SIG-M5 treated with dmso at 0.1 percent for 504 hours (cell line): ENCODE measurements at regions not wholly inside any gene's neighbourhood (a gene's known extent, or its start where the extent isn't known, plus 50 kb on each side); places are given as distances from the start of the nearest gene placed in this dataset.
"Not testable (repeated sequence)": the region's sequence is repeated elsewhere in the genome, so short reads cannot be mapped to it uniquely, and the experiment has no call there.

Source experiments
- DNase-seq: peaks from one replicate; lab custom pipeline; 2025; ENCODE audit not compliant: unreplicated experiment; lab: John Stamatoyannopoulos, UW

DNA sequence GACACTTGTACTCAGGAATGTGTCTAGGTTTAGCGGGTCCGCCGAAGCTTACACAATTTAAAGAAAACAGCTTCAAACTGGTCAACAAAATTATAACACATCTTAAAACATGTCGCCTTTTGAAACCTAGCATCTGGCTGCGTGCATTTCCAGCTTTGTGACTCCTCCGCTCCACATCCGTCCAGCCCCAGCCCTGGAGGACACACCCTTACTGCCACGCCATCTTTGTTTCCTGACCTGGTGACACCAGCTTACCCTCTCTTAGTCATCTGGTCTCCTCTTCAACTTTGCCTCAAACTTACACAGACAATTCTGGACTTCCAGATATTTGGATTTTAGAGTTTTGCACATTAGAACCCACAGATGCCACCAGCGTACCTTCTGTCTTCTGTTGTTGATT lies 198.7 kb upstream of the VSTM2A start:
- no peak for DNase-seq

DNA sequence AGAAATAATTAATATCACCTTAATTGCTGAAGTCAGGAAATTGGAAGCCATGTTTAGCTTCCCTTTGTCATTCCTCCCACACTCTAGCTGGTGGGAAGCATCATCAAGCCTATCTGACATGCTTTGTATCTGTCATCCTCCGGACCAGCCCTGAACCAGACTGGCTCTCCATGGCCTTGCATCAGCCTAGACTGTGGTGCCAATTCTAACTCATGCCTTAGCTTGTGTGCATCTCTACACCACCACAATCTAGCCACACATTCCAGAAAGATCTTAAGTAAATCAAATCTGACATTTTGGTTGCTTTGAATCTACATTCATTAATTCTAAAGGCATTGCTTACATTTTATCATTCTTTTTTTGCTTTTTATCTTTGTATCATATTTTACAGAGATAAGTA lies 196.4 kb upstream of the VSTM2A start:
- no peak for DNase-seq

DNA sequence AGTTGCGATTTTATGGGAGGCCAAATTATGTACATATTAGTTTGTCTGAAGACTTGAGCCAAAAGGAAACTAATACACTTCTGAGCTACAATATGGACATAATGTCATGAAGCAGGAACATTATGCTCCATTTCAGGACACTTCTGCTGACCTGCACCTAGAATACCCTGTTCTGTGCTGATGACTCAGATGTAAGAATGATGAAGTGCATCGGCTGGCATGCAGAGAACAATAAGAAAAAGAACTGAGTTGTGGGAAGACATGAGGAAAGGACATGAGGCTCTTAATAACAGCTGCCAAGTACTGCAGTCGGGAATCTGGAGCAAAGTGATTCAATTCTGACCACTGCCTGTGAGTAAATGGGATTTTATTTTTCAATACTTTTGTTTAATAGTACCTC lies 192.9 kb upstream of the VSTM2A start:
- DNase-seq: no peak

DNA sequence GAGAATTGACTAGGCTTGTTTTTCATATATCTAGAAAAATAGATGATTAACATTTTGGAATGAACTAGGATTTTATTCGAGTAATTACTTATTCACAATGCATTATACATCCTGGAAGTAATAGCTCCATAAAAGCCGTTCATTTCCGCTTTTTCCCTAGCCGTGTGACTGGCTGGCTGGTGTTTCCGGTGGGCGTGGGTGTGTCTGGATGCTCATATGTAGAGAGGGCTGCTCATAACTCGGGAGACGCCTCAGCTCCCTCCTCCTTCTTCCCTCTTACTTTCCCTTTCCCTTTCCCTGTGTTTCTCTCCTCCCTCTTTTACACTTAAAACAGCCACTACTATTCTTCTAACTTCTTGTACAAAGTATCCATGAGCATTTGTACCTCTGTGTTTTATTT lies 187.7 kb upstream of the VSTM2A start:
- DNase-seq: no peak

DNA sequence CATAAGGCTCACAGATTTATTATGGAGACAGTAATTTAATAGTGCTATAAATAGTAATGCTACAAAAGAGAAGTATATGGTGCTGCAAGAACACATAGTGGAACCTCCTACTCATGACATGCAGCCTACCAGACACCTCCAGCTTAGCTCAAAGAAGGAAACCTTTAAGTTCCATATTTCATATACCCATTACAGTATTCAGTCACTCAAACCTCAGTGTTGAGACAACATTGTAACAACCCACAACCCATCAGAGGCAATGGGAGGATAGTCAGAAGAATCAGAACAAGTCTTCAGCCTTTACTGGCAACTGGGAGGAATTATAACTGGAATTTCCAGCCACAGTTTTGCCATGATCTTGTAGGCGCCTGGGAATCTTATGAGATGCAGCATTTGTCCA lies 186.3 kb upstream of the VSTM2A start:
- no peak for DNase-seq

DNA sequence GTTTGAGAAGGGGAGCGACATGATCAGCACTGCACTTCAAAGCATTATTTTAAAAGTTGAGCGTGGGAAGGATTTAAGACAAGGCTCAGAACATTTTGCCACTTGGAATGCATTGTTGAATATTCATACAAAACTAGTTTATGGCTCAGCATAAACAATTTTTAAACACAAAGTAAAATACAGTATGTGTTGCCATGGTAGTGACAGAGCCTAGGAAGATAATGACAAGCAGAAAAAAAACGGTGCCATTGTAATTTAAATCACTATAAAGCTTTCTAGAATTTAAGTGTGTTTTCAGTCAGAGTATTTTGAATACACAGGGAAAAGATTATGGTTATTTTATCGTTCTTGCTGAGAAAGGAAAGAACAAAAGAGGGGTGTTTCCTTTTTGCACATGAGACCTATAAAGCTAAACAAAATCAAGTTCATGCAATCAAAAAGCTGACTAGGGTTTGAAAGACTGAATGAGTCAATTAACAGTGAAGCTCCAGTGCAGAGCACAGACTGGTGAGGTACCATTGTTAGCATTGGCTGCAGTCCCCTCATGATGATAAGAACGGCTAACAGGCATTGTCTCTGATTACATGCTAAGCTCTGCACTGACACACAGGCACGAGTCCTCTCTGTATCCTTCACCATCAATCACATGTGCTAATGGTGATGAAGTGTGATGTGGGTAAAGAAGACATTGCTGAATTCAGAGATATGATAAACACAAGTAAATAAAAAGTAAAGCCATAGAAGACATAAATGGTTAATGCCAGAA lies 181.9 kb upstream of the VSTM2A start:
- DNase-seq: no peak

DNA sequence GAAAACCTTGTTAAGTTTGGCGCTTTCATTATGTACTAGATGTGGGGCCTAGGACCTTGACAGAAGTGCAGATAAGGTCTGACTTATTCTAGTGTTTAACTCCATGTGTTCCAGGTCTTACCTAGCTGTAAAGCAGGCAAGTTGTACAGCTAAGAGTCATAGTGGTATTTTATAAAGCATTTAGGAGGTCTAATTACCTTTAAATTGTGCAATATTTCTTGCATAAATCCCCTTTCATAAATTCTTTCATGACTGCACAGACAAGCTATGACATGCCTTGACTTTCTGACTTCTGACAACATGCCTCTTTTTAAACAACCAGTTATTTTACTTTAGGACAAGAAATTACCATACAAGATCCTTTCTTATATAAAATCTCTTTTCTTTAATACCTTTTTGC lies 151.6 kb upstream of the VSTM2A start:
- no peak for DNase-seq

DNA sequence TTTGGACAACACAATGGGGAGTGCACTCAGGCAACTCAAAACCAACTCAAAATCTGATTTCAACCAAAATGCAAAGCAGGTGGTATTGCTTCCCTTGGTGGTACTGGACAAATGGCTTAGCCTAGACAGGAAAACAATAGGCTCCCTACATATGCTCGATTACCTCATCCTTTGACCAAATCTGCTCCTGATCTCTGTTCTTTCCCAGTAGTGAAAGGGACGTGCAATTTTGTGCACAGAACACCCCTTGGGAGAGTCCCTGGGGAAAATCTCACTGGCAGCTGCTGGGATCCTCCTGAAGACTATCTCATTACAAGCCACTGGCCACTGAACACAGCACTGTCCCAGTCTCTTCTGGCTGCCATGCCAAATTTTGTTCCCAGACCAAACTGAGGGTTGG lies 149.2 kb upstream of the VSTM2A start:
- no peak for DNase-seq

DNA sequence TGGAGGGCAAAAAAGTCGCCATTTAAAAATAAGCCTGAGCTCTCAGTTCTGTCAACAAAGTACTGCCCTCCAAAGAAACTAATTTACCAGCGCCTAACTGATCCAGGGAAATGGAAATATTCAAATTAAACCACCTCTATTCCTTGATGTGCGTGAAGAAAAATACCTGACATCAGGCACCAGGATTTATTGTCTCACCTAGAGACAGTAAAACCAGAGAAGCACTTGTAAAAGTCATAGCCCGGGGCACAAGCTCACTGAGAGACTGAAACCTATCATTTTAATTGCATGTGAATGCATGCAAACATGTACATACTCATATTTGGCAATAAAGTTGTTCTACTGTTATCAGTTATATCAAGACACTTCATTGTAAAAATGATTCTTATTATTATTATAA lies 147.3 kb upstream of the VSTM2A start:
- DNase-seq: no peak

DNA sequence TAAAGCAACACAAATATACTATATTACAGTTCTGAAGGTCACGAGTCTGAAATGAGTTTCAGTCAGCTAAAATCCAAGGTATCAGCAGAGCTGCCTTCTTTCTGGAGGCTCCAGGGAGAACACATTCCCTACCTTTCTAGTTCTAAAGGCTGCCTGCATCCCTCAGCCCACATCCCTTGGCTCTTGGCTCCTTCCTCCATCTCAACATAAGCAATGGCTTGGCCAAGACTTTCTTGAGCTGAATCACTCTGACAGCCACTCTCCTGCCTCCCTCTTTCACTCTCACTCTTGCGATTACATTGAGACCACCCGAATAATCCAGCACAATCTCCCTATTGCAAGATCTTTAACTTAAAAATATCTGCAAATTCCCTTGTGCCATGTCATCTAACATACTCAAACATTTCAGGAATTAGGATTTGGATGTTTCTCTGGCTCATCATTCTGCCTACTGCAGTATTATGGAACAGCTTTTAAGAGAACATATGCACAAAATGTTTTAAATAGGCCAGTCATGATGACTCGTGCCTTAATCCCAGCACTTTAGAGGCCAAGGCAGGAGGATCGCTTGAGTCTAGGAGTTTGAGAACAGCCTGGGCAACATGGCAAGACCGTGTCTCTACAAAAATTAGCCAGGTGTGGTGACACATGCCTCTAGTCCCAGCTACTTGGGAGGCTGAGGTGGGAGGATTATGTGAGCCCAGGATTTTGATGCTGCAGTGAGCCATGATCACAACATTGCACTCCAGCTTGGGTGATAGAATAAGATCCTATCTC lies 144.2 kb upstream of the VSTM2A start:
- no peak for DNase-seq

DNA sequence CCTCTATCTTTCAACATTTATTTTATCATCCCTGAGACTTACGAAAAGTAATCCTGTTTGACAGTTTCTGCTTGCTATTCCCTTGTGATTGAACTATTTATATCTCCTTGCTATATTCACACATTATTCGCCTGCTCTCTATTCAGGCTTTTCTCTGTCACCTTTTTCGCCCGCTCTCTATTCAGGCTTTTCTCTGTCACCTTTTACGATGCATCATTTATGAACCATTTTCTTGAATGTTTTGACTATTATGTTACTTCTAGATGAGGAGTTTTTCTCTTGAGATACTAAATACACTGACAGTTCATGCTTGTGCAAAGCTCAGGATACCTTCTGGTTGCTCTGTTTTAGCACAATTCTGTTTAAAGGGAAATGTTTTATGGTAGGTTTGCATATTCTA lies 143.3 kb upstream of the VSTM2A start:
- DNase-seq: no peak

DNA sequence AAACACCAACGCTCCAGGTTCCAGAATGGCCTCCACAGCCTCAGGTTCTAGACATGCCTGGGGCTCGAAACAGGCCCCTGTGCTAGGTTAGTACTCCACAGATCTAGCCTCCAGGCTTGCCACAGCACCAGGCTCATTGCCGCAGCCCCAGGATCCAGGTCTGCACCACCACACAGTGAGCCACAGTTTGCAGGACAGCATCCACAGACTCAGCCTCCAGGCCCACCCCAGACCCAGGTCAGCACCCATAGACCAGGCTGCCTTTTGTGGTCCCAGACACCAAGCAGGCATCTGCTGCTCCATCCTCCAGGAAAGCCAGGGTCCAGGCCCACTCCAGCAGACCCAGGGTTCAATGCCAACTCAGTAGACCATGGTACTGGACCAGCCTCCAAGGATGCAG lies 132.3 kb upstream of the VSTM2A start:
- DNase-seq: no peak

DNA sequence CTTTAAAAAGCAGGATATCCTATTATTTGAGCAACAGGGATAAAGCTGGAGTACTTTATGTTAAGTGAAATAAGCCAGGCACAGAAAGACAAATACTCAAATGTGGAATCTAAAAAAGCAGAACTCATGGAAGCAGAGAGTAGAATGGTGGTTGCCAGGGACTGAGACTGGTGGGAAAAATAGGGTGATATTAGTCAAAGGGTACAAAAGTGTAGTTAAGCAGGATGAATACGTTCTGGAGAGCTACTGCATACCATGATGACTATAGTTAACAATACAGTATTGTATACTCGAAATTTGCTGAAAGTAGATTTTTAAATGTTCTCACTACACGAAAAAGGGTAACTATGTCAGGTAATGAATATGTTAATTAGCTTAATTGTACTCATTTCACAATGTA lies 125.5 kb upstream of the VSTM2A start:
- no peak for DNase-seq

DNA sequence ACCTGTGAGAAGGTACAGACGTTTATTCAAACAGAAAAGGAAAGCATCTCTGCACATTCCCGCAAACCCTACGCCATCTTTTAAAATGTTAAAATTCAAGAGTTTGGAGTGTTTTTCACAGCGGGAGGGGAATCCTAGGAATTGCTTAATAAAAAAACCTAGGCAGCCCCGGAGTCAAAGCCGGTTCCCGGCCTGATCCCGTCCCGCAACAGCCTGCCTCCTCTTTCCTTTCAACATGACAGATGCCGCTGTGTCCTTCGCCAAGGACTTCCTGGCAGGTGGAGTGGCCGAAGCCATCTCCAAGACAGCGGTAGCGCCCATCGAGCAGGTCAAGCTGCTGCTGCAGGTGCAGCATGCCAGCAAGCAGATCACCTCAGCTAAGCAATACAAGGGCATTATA lies 123.0 kb upstream of the VSTM2A start:
- DNase-seq: no peak

DNA sequence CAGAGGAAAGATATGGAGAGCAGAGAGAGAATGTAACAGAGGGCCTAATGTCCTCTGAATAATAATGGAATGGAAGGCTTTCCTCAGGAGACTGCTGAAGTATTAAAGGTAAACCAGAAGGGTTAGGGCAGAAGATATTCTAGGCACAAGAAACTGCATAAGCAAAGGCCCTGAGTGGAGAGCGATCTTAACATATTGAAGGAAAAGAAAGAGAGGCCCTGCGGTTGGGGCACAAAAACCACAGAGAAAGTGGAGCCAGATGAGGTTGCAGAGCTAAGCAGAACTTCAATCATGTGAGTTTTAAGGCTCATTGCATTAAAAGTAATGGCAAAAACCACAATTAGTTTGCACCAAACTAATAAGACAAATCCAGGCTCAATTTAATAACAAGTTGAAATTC lies 115.8 kb upstream of the VSTM2A start:
- DNase-seq: no peak

DNA sequence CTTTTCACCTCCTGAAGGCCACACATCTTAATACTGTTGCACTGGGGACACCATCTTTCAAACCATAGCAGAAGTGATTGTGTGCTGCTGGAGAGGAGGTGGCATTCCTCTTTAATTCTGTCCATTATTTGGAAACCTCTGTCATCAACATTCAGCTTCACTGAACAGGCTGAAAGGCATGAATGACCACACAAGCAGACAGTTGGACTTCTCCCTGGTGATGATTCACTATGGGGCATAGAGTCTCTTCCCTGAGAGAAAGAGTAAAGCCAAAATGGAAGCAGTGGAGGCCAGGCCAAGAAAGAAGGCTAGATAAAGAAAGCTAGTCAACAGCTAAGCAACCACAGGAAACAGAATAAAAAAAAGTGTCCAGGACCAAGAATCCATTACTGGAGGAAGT lies 113.1 kb upstream of the VSTM2A start:
- no peak for DNase-seq

DNA sequence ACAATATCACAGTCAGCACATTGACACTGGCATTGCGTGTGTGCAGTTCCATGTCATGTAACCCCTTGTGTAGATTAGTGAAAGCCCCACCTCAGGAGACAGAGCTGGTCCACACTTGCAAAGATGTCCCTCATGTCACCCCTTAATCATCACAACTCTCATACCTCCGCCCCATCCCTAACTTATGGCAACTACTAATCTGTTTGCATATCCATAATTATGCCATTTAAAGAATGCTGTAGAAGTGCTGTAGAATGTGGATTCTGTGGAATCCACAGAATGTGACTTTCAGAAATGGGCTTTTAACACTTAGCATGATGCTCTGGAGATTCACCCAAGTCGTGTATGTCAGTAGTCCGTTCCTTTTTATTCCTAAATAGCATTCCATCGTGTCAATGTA lies 102.8 kb upstream of the VSTM2A start:
- no peak for DNase-seq

DNA sequence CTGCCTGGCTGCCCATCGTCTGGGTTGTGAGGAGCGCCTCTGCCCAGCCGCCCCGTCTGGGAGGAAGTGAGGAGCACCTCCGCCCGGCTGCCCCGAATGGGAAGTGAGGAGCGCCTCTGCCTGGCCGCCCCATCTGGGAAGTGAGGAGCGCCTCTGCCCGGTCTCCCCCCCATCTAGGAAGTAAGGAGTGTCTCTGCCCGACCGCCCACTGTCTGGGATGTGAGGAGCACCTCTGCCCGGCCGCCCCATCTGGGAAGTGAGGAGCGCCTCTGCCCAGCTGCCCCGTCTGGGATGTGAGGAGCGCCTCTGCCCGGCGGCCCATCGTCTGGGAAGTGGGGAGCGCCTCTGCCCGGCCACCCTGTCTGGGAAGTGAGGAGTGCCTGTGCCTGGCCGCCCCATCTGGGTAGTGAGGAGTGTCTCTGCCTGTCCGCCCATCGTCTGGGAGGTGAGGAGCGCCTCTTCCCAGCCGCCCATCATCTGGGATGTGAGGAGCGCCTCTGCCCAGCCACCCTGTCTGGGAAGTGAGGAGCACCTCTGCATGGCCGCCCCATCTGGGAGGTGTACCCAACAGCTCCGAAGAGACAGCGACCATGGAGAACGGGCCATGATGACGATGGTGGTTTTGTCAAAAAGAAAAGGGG lies 98.0 kb upstream of the VSTM2A start:
- not testable (repeated sequence) for DNase-seq

DNA sequence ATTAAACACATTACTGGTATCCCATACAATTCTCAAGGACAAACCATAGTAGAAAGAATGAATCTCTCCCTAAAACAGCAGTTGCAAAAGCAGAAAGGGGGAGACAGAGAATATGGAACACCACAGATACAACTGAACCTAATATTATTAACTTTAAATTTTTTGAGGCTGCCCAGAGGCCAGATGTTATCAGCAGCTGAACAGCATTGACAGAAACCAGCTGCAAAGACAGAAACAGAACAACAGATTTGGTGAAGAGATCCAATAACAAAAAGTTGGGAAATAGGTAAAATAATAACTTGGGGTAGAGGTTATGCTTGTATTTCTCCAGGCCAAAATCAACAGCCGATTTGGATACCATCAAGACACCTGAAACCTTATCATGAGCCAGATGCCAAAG lies 89.0 kb upstream of the VSTM2A start:
- not testable (repeated sequence) for DNase-seq

DNA sequence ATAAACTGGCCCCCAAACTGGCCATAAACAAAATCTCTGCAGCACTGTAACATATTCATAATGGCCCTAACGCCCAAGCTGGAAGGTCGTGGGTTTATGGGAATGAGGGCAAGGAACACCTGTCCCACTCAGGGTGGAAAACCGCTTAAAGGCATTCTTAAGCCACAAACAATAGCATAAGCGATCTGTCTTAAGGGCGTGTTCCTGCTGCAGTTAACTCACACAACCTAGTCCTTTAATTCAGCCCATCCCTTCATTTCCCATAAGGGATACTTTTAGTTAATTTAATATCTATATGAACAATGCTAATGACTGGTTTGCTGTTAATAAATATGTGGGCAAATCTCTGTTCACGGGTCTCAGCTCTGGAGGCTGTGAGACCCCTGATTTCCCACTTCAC lies 87.5 kb upstream of the VSTM2A start:
- DNase-seq: not testable (repeated sequence)

DNA sequence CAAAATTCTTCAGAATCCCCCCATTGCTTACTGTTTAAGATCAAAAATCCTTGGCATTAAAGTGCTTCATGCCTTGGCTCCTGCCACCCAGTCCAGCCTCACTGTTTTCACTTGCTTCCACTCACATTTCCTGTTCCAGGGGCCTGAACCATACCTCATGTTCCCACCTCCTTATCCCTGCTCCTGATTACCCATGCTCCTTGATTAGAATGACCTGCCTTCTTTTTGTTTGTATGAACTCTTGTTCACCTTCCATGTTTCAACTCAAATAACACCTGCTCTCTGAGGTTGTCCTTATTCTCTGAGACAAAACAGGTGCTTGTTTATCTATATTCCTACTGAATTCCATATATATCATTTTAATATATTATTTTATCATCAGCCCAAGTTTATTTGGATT lies 77.1 kb upstream of the VSTM2A start:
- no peak for DNase-seq

DNA sequence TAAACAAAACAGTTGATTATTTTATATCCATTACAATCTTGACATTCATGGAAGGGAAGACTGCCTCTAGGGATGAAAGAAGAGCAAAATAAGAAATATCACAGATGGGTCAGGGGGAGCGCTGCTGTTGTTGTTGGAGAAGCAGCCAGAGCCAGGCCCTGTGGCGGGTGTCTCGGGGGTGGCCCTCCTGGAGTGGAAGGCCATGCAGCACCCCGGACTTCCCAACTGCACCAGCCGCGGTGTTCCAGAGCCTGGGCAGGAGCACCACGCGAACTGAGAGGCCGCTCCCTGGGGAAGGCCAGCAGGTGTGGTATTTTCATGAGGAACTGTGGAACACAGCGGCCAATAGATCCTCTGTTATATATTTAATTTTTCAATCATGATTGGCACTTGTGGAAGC lies 72.4 kb upstream of the VSTM2A start:
- no peak for DNase-seq
